Endothelial cell of umbilical vein (primary cell): ENCODE measurements at regions not wholly inside any gene's neighbourhood (a gene's known extent, or its start where the extent isn't known, plus 50 kb on each side); places are given as distances from the start of the nearest gene placed in this dataset.
"Not testable (repeated sequence)": the region's sequence is repeated elsewhere in the genome, so short reads cannot be mapped to it uniquely, and the experiment has no call there.

Experiments
- BruUV-seq: library from RNA; stranded (reverse); fragments of 400-500 nt; replicated peaks from 2 replicates; lab custom pipeline; 2021; lab: Mats Ljungman, UMichigan
- CTCF ChIA-PET: fragments of 300-600, 350-600 bp; sonication (Branson Sonifier 250); formaldehyde crosslinking; loops from one replicate; lab custom pipeline; 2021; ENCODE audit warnings: antibody characterized with exemption, inconsistent platforms; lab: Charles Lee
- POLR2A ChIA-PET: fragments of 300-600, 350-600 bp; sonication (Branson Sonifier 250); formaldehyde crosslinking; loops from one replicate; lab custom pipeline; 2021; ENCODE audit warnings: antibody characterized with exemption, inconsistent platforms; lab: Charles Lee
- DNase-seq: peaks from one replicate; pipeline ENCODE4 v3.0.0-alpha.2; 2011; ENCODE audit warnings: low read depth, low spot score
- FAIRE-seq: peaks from 2 replicates; lab custom pipeline; 2011; peaks lifted over from hg19 to GRCh38; lab: Jason Lieb, UNC
- H2AFZ ChIP-seq: 2 replicates; pipeline ENCODE4 v1.6.0; 2012; ENCODE audit warnings: low read depth, low read length, control low read depth, inconsistent platforms
- H3K27ac ChIP-seq: 2 replicates; pipeline ENCODE4 v1.5.1; 2011; ENCODE audit warnings: low read depth, mild to moderate bottlenecking, control low read depth, low read length, moderate library complexity; ENCODE audit not compliant: insufficient read depth
- H3K27me3 ChIP-seq, 2 experiments: 2 replicates each; pipeline versions ENCODE4 v1.6.0 to v1.6.1; 2011; ENCODE audit warnings: low read length in 2 of 2, mixed read lengths in 1 of 2; ENCODE audit not compliant: control insufficient read depth in 2 of 2, insufficient read depth in 2 of 2
- H3K36me3 ChIP-seq, 2 experiments: 2 replicates in 1 of 2; 3 replicates in 1 of 2; pipeline ENCODE4 v1.5.1; 2011; ENCODE audit warnings: low read length in 2 of 2, mild to moderate bottlenecking in 1 of 2, moderate library complexity in 1 of 2; ENCODE audit not compliant: control insufficient read depth in 2 of 2, insufficient read depth in 2 of 2; ENCODE audit errors: extremely low read depth in 1 of 2
- H3K4me1 ChIP-seq: 3 replicates; pipeline ENCODE4 v1.5.1; 2011; ENCODE audit warnings: mild to moderate bottlenecking, low read length; ENCODE audit not compliant: control insufficient read depth, insufficient read depth; ENCODE audit errors: extremely low read depth
- H3K4me2 ChIP-seq: 2 replicates; pipeline ENCODE4 v1.6.1; 2011; ENCODE audit warnings: low read length, control low read depth, mixed read lengths; ENCODE audit not compliant: insufficient read depth
- H3K4me3 ChIP-seq, 3 experiments: fragments of 200-600 bp in 1 of 3; sonication (generic), shearing (Covaris generic) in 1 of 3; replicated peaks in 1 of 3; 2 replicates each; pipeline ENCODE4 v1.5.1; 2011 to 2016; ENCODE audit warnings: control low read depth in 3 of 3, low read length in 3 of 3, mild to moderate bottlenecking in 2 of 3, inconsistent platforms in 1 of 3, low read depth in 1 of 3, moderate library complexity in 1 of 3; ENCODE audit not compliant: insufficient read depth in 1 of 3
- H3K79me2 ChIP-seq: 2 replicates; pipeline ENCODE4 v1.6.0; 2012; ENCODE audit warnings: low read length, inconsistent platforms; ENCODE audit not compliant: control insufficient read depth, insufficient read depth
- H3K9ac ChIP-seq: replicated peaks from 2 replicates; pipeline ENCODE3; 2011; ENCODE audit warnings: low read length, control low read depth; ENCODE audit not compliant: insufficient read depth; ENCODE audit errors: extremely low read depth
- H3K9me1 ChIP-seq: replicated peaks from 3 replicates; pipeline ENCODE4 v1.6.0; 2011; ENCODE audit warnings: mild to moderate bottlenecking, low read length; ENCODE audit not compliant: control insufficient read depth, insufficient read depth; ENCODE audit errors: extremely low read depth
- H3K9me3 ChIP-seq: replicated peaks from 2 replicates; pipeline ENCODE4 v1.5.1; 2012; ENCODE audit warnings: low read length, inconsistent platforms; ENCODE audit not compliant: control insufficient read depth, insufficient read depth
- H4K20me1 ChIP-seq: replicated peaks from 2 replicates; pipeline ENCODE3; 2011; ENCODE audit warnings: mild to moderate bottlenecking, low read length; ENCODE audit not compliant: control insufficient read depth, insufficient read depth; ENCODE audit errors: extremely low read depth
- EZH2 ChIP-seq: IDR thresholded peaks from 2 replicates; pipeline ENCODE4 v1.6.1; 2012; ENCODE audit warnings: borderline replicate concordance, low read depth, mild to moderate bottlenecking, moderate library complexity, low read length, inconsistent platforms; ENCODE audit not compliant: severe bottlenecking
- FOS ChIP-seq: IDR thresholded peaks from 2 replicates; pipeline ENCODE4 v1.6.1; 2011; ENCODE audit warnings: mild to moderate bottlenecking, low read length, moderate library complexity, borderline replicate concordance; ENCODE audit not compliant: insufficient read depth
- GATA2 ChIP-seq: IDR thresholded peaks from 2 replicates; pipeline ENCODE4 v1.7.0; 2011; ENCODE audit warnings: low read depth, mild to moderate bottlenecking, moderate library complexity, mixed read lengths, low read length; ENCODE audit not compliant: insufficient read length, insufficient read depth
- JUN ChIP-seq: IDR thresholded peaks from 2 replicates; pipeline ENCODE4 v1.6.1; 2011; ENCODE audit warnings: borderline replicate concordance, low read depth; ENCODE audit not compliant: insufficient read length, insufficient read depth
- MYC ChIP-seq: IDR thresholded peaks from one replicate; pipeline ENCODE4 v1.6.1; 2011; ENCODE audit warnings: mild to moderate bottlenecking, low read depth, low read length
- POLR2A ChIP-seq: IDR thresholded peaks from 2 replicates; pipeline ENCODE4 v1.6.1; 2012; ENCODE audit warnings: low read depth, mild to moderate bottlenecking, control low read depth, low read length
- POLR2AphosphoS5 ChIP-seq: IDR thresholded peaks from 2 replicates; pipeline ENCODE4 v1.6.1; 2012; ENCODE audit warnings: low read depth, mild to moderate bottlenecking, control low read depth, low read length, moderate library complexity; ENCODE audit not compliant: insufficient read depth
- dilution Hi-C: fragments of 300-500 bp; cut with MboI; formaldehyde crosslinking; loops from one replicate; pipeline ENCODE4 v1.15.0; 2019; ENCODE audit warnings: low sequenced_read_pairs; ENCODE audit not compliant: extremely low pct_ligation_motif_present
- intact Hi-C: fragments of 100-400 bp; cut with micrococcal nuclease; formaldehyde crosslinking; loops from one replicate; pipeline ENCODE4 v1.10.0; 2022
- TF ChIP-seq, protein P1 (sequence below), 2 donors: IDR thresholded peaks; 1 replicate in 1 of 2; 2 replicates in 1 of 2; pipeline ENCODE4 v1.5.1; 2011; ENCODE audit warnings: low read length in 2 of 2, mild to moderate bottlenecking in 2 of 2, moderate library complexity in 2 of 2, control low read depth in 1 of 2, inconsistent platforms in 1 of 2, low read depth in 1 of 2; ENCODE audit not compliant: insufficient read depth in 1 of 2; ENCODE audit errors: extremely low read depth in 1 of 2
- TF ChIP-seq, protein P2 (sequence below): IDR thresholded peaks from 2 replicates; pipeline ENCODE4 v1.6.1; 2011; ENCODE audit not compliant: insufficient read depth, insufficient read length

DNA sequence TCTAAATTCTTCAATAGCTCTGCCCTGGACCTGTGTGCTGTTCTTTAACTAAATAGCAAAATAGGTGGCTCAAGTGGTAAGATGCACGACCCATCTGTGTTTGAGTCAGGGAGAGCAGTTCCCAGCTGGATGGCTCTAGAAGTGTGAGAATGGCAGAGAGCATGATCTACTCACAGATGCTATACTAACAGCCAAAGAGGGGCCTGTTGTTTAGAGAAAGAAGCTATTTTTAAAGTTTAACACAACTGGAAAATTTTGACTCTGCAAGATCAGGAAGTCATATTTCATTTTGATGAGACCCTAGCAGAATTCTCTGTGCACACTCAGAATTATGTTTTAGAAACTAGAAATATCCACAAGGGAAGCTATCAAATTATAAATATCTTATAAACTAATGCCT is 87.4 kb upstream of the PIP4K2A start:
- FAIRE-seq: no peak
- ChIA-PET POLR2A (no interaction called here), CTCF (interaction anchor here (1.1 kb wide), 1 partner anchor 9 kb away, joined by 5 read pairs; no protein-coding TSS in a partner anchor)

DNA sequence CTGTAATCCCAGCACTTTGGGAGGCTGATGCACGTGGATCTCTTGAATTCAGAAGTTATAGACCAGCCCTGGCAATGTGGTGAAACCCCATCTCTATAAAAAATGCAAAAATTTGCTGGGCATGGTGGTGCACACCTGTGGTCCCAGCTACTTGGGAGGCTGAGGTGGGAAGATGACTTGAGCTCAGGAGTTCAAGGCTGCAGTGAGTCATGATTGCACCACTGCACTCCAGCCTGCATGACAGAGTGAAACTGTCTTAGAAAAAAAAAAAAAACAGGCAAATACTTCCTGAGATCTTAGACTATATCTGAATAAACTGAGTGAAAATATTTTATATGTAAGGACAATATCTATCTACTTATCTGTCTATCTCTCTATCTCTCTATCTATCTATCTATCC is 83.4 kb upstream of the PIP4K2A start:
- H2AFZ ChIP-seq, CTCF ChIA-PET, H3K36me3 ChIP-seq, H3K9me3 ChIP-seq, H3K4me2 ChIP-seq, H3K4me1 ChIP-seq, FAIRE-seq, H3K79me2 ChIP-seq, intact Hi-C loops, H3K4me3 ChIP-seq, POLR2A ChIA-PET, DNase-seq, H3K27ac ChIP-seq, H3K9me1 ChIP-seq, H3K9ac ChIP-seq, BruUV-seq, H4K20me1 ChIP-seq, dilution Hi-C loops: not testable (repeated sequence)
- H3K27me3 ChIP-seq: peaks cover 9 to 11% of the 10 kb centered on the region in 2 experiments

More for the DNA sequence above, 87.4 kb upstream of the PIP4K2A start:
- H3K27ac ChIP-seq: no peak overlapping the region
- H3K9ac ChIP-seq: no peak overlapping the region
- no peak for TF ChIP-seq POLR2A
- TF ChIP-seq, protein P1, sequence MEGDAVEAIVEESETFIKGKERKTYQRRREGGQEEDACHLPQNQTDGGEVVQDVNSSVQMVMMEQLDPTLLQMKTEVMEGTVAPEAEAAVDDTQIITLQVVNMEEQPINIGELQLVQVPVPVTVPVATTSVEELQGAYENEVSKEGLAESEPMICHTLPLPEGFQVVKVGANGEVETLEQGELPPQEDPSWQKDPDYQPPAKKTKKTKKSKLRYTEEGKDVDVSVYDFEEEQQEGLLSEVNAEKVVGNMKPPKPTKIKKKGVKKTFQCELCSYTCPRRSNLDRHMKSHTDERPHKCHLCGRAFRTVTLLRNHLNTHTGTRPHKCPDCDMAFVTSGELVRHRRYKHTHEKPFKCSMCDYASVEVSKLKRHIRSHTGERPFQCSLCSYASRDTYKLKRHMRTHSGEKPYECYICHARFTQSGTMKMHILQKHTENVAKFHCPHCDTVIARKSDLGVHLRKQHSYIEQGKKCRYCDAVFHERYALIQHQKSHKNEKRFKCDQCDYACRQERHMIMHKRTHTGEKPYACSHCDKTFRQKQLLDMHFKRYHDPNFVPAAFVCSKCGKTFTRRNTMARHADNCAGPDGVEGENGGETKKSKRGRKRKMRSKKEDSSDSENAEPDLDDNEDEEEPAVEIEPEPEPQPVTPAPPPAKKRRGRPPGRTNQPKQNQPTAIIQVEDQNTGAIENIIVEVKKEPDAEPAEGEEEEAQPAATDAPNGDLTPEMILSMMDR (IDR thresholded peaks at IDR 0.05; ENCODE audit: extremely low read depth in 1 of 2, insufficient read depth in 1 of 2, low read depth in 1 of 2, low read length in 2 of 2): no peak
- no peak for TF ChIP-seq EZH2
- TF ChIP-seq FOS: no peak
- no peak for TF ChIP-seq GATA2
- no peak for TF ChIP-seq POLR2AphosphoS5
- TF ChIP-seq, protein P2, sequence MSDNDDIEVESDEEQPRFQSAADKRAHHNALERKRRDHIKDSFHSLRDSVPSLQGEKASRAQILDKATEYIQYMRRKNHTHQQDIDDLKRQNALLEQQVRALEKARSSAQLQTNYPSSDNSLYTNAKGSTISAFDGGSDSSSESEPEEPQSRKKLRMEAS: no peak
- no peak for TF ChIP-seq MYC
- no peak for TF ChIP-seq JUN
- H3K36me3 ChIP-seq: no peaks in the 10 kb centered on the region
- DNase-seq: no peak
- BruUV-seq: no TSS peak
- intact Hi-C loops (loop anchor here (10.0 kb wide), 1 partner anchor 173 kb away; no protein-coding TSS in a partner anchor), dilution Hi-C loops (no loop called here)
- H3K27me3 ChIP-seq: peaks cover 14 to 20% of the 10 kb centered on the region in 2 experiments
- no peak overlapping the region for H2AFZ ChIP-seq
- no peaks in the 10 kb centered on the region for H4K20me1 ChIP-seq
- no peaks in the 10 kb centered on the region for H3K9me3 ChIP-seq
- no peaks in the 10 kb centered on the region for H3K79me2 ChIP-seq
- H3K4me2 ChIP-seq: no peak overlapping the region
- H3K9me1 ChIP-seq: no peaks in the 10 kb centered on the region
- no peak overlapping the region for H3K4me3 ChIP-seq
- no peaks in the 10 kb centered on the region for H3K4me1 ChIP-seq
